GM13977 (cell line): ENCODE measurements at regions not wholly inside any gene's neighbourhood (a gene's known extent, or its start where the extent isn't known, plus 50 kb on each side); places are given as distances from the start of the nearest gene placed in this dataset.

Experiments used
- DNase-seq: peaks from one replicate; pipeline ENCODE4 v3.0.0; 2012; ENCODE audit warnings: low spot score
- CTCF ChIP-seq: IDR thresholded peaks from 2 replicates; pipeline ENCODE4 v1.5.1; 2012; ENCODE audit warnings: mild to moderate bottlenecking, control low read depth; ENCODE audit not compliant: insufficient read depth; ENCODE audit errors: extremely low read depth, missing control alignments
- in situ Hi-C: fragments of 300-500 bp; cut with MboI; formaldehyde crosslinking; loops from one replicate; pipeline ENCODE4 v1.12.0; 2022; ENCODE audit warnings: low sequenced_read_pairs, low pct_unique_long_range_greater_than_20kb, mixed read lengths, inconsistent platforms; ENCODE audit not compliant: unreplicated experiment

- no peak for TF ChIP-seq CTCF
- no peak for DNase-seq
- in situ Hi-C loops, result no loop called here
These were observed 1974.2 kb upstream of the ACO1 start for GRCh38 chr9:30410273-30410672.

- in situ Hi-C loops, result no loop called here
- no peak for TF ChIP-seq CTCF
- no peak for DNase-seq
These were observed 1972.9 kb upstream of the ACO1 start for GRCh38 chr9:30411571-30411970.

- DNase-seq, result no peak
- in situ Hi-C loops, result no loop called here
- TF ChIP-seq CTCF, result no peak
These were observed 1925.3 kb upstream of the ACO1 start for GRCh38 chr9:30459156-30459555.

- DNase-seq, result no peak
- no peak for TF ChIP-seq CTCF
- in situ Hi-C loops, result no loop called here
These were observed 1907.6 kb upstream of the ACO1 start for GRCh38 chr9:30476826-30477225.

GRCh38 chr9:30478684-30479083, 1905.8 kb upstream of the ACO1 start:
- in situ Hi-C loops, result no loop called here
- TF ChIP-seq CTCF, result no peak
- no peak for DNase-seq

- no peak for DNase-seq
- TF ChIP-seq CTCF, result no peak
- in situ Hi-C loops, result no loop called here
These were observed 1901.9 kb upstream of the ACO1 start for GRCh38 chr9:30482499-30482898.

- TF ChIP-seq CTCF, result no peak
These were observed 1899.8 kb upstream of the ACO1 start for GRCh38 chr9:30484690-30485089.

More at GRCh38 chr9:30484690-30485089, 1899.8 kb upstream of the ACO1 start:
- in situ Hi-C loops, result no loop called here
- DNase-seq, result no peak
